ENCODE measurements at regions not wholly inside any gene's neighbourhood (a gene's known extent, or its start where the extent isn't known, plus 50 kb on each side); places are given as distances from the start of the nearest gene placed in this dataset.
"Not testable (repeated sequence)": the region's sequence is repeated elsewhere in the genome, so short reads cannot be mapped to it uniquely, and the experiment has no call there.

- DNase-seq (ENCODE audit: low spot score), result not testable (repeated sequence)
These were observed 196.3 kb downstream of the BCL2L11 start for GRCh38 chr2:111316881-111317549.

DNA sequence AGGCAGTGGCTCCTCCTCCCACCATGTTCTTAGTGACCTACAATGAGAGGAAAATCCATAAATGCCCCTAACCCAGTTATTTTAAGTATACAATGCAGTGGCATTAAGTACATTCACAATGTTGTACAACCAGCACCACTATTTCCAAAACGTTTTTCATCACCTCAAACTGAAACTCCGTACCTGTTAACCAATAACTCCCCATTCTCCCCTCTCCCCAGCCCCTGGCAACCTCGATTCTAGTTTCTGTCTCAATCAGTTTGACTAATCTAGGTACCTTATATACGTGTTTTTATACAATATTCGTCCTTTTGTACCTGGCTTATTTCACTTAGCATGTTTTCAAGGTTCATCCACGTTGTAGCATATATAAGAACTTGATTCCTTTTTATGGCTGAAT is 198.8 kb downstream of the BCL2L11 start:
- not testable (repeated sequence) for DNase-seq (ENCODE audit: low spot score)

GRCh38 chr2:111320264-111320663 is 199.6 kb downstream of the BCL2L11 start:
- peak; percentile 9 for DNase-seq (ENCODE audit: low spot score)

DNA sequence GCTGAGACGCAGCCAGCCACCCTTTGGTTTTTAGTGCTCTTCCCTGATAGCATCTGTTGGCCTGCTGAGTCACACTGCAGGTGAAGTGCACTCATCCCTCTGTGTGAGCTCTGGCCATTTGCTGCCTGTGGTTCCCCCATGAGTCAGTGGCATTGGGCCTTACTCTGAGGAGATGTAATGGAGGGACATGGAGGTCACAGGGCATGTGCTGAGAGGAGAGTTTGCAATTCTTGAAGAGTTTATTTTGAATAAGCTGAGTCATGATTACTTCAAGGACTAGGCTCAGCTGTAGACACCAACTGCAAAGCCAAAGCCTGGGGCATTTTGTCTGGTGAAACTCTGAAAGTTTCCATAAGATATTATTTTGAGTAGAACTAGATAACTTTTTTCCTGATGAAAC is 200.3 kb downstream of the BCL2L11 start:
- DNase-seq (ENCODE audit: low spot score), result peak; percentile 89

- not testable (repeated sequence) for DNase-seq (ENCODE audit: low spot score)
These were observed 202.7 kb downstream of the BCL2L11 start for GRCh38 chr2:111323384-111323783.

- not testable (repeated sequence) for DNase-seq (ENCODE audit: low spot score)
These were observed 207.0 kb downstream of the BCL2L11 start for GRCh38 chr2:111327726-111328125.

- not testable (repeated sequence) for DNase-seq (ENCODE audit: low spot score)
These were observed 208.6 kb downstream of the BCL2L11 start for GRCh38 chr2:111329309-111329708.

DNA sequence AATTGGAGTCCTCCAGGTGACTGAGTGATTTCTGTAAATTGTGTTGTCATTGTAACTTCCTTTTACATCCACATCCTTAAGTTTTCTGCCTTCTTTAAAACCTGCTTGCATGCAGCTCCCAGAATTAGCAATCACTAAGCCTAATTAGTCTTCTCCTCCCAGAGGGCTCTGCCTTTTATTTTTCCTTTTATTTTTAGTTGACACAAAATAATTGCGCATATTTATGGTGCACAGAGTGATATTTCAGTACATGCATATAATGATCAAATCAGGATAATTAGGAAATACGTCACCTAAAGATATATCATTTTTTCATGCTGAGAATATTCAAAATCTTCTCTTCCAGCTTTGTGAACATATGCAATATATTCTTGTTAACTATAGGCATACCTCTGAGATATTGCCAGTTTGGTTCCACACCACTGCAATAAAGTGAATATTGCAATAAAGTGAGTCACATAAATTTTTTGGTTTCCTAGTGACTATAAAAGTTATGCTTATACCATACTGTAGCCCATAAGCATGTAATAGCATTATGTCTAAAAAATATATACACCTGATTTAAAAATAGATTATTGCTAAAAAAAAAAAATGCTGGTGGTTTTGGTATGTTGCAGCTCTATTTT is 210.5 kb downstream of the BCL2L11 start:
- DNase-seq (ENCODE audit: low spot score), result not testable (repeated sequence)

DNA sequence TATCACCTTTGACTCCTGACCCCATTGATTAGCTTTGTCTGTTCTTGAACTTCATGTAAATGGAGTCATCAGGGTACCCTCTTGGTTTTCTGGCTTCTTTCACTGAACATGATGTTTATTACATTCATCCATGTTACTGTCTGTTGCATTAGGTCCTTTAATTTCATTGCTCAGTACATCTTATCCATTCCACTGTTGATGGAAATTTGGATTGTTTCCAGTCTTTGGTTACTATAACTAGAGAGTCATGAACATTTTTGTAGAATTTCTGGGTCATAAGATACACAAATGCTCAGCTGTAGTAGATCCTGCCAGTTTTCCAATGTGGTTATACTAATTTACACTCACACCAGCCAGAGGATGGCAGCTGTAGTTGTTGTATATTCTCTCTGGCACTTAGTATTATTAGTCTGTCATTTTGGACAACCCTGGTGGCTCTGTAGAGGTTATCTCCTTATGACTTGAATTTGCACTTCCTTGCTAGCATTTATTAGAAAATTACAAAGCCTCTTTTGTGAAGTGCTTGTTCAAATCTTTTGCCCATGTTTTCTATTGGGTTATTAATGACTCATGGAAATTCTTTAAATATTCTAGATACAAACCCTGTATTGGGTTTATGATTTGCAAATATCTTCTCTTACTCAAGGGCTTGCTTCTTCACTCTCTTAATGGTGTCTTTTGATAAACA is 214.7 kb downstream of the BCL2L11 start:
- DNase-seq (ENCODE audit: low spot score), result not testable (repeated sequence)

DNA sequence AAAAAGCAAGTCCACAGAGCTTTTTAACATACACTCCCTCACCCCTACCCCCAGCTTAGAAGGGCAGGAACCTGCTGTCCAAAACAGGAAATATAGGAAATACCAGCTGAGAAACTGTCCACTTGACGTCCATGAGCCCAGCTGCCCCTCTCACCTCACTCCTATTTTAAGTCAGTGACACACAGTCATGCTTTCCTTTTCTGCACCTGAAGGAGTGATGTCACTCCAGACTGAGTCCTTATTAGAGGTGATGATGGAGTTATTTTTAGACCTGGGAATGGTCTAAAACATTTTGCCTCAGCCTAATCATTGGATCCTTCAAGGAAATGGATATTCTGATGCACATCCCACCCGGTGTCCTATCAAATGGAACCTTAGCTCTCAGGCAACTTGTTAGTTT is 217.8 kb downstream of the BCL2L11 start:
- not testable (repeated sequence) for DNase-seq (ENCODE audit: low spot score)

DNA sequence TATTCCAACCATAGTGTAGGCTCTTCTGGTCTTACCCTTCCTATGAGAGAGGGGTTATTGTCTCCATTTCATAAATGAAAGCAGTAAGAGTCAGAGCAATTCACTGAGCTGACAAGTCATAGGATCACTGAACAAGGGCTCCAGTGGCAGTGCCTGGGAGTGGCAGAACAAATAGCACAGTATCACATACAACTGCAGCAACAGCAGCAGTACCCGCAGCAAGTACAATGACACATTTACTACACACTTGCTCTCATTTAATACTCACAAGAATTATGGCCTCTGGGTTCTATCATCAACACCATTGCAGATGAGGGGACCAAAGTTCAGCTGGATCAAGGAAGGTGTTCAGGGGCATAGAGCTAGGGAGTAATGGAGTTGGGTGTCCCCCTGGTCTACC is 218.8 kb downstream of the BCL2L11 start:
- not testable (repeated sequence) for DNase-seq (ENCODE audit: low spot score)

- not testable (repeated sequence) for DNase-seq (ENCODE audit: low spot score)
These were observed 223.9 kb downstream of the BCL2L11 start for GRCh38 chr2:111344590-111344989.

GRCh38 chr2:111345439-111345838 is 224.7 kb downstream of the BCL2L11 start:
- DNase-seq (ENCODE audit: low spot score), result not testable (repeated sequence)

- DNase-seq (ENCODE audit: low spot score), result peak; percentile 15
These were observed 225.6 kb downstream of the BCL2L11 start for GRCh38 chr2:111346018-111346930.

GRCh38 chr2:111347695-111348094 is 227.0 kb downstream of the BCL2L11 start:
- DNase-seq (ENCODE audit: low spot score), result not testable (repeated sequence)

GRCh38 chr2:111348316-111348715 is 227.6 kb downstream of the BCL2L11 start:
- DNase-seq (ENCODE audit: low spot score), result not testable (repeated sequence)

DNA sequence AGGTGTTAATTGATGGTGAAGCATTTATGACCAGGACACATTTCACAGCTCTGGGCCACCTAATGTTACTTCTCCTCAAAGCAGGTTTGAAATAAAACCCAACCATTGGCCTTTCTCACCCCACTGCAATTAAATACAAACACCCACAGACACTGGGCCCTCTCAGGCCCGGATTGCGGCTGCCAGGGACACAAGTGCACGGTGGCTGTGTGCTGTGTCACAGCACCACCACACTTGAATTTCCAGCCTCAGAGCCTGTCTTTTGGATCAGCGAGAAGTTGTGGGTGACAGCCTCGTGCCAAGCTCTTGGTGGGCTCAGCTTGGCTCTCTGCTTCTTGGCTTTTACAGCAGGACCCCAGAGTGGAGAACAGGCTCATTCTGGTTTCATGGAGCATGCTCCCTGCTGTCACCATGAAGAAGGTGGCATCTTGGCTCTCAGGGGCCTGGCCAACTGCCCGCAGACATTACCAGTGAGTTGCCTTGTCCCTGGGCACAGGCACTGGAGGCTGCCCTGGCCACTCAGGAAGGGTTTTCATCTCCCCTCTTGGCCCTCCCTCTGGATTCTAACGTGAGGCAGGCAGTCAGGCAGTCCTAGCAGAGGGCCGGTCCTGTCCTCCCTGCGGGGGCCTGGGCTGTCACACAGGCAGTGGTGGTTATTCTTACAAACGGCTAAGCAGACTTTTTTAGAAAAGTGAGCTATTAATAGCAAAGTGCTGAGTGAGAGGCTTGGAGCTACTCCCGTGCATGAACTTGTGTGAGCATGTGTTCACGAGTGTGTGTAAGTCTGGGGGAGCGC is 234.5 kb downstream of the BCL2L11 start:
- not testable (repeated sequence) for DNase-seq (ENCODE audit: low spot score)

GRCh38 chr2:111355823-111356511 is 235.3 kb downstream of the BCL2L11 start:
- not testable (repeated sequence) for DNase-seq (ENCODE audit: low spot score)

DNA sequence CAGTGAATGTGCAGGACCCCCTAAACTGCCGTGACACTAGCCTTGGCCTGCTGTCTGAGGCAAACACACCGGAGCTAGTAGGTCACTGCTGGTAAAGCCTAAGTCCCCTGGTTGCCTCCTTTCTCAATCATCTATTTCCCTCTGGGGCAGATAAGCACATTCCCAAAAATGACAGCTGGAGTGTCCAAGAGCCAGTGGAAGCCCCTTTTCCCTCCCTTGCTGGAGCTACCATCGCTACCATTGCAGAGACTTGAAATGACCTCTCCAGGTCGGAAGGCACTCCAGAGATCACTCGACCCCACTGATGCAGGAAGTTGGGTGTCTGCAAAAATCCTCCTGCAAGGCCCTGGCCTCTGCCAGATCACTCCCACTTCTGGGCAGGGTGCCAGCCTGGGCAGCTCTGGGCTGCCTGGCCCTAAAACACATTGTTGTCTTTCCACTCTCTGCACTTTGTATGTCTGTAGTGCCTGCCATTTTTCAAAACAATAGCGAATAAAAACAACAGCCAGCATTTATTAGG is 235.9 kb downstream of the BCL2L11 start:
- DNase-seq (ENCODE audit: low spot score), result not testable (repeated sequence)
